Large intestine (tissue), 3 donors: ENCODE measurements at regions not wholly inside any gene's neighbourhood (a gene's known extent, or its start where the extent isn't known, plus 50 kb on each side); places are given as distances from the start of the nearest gene placed in this dataset.
A peak's percentile ranks its signal among the peaks of the same experiment; 100 is the strongest.

Experiments
- DNase-seq, 2 donors: peaks; one replicate each; pipeline versions ENCODE4 v3.0.0 to v3.0.0-alpha.2; 2013
- H3K27ac ChIP-seq: one replicate; pipeline ENCODE4 v1.5.1; 2013; ENCODE audit warnings: low read length
- H3K27me3 ChIP-seq: 2 replicates; pipeline ENCODE4 v1.6.1; 2013; ENCODE audit warnings: low read length; ENCODE audit not compliant: control insufficient read depth, insufficient read depth
- H3K36me3 ChIP-seq: 2 replicates; pipeline ENCODE4 v1.6.1; 2013; ENCODE audit warnings: low read length; ENCODE audit not compliant: control insufficient read depth, insufficient read depth
- H3K4me1 ChIP-seq: one replicate; pipeline ENCODE4 v1.6.1; 2013; ENCODE audit warnings: low read length; ENCODE audit not compliant: control insufficient read depth, insufficient read depth
- H3K4me3 ChIP-seq: one replicate; pipeline ENCODE4 v1.5.1; 2013; ENCODE audit warnings: low read length
- H3K9me3 ChIP-seq: one replicate; pipeline ENCODE4 v1.6.1; 2013; ENCODE audit warnings: mild to moderate bottlenecking, low read depth, low read length, moderate library complexity; ENCODE audit not compliant: control insufficient read depth
- WGBS: methylation state at CpG from one replicate; pipeline ENCODE4 v1.1.5; 2013; ENCODE audit warnings: low lambda C conversion rate; ENCODE audit not compliant: insufficient coverage; 5-methylcytosine and 5-hydroxymethylcytosine counted together

DNA sequence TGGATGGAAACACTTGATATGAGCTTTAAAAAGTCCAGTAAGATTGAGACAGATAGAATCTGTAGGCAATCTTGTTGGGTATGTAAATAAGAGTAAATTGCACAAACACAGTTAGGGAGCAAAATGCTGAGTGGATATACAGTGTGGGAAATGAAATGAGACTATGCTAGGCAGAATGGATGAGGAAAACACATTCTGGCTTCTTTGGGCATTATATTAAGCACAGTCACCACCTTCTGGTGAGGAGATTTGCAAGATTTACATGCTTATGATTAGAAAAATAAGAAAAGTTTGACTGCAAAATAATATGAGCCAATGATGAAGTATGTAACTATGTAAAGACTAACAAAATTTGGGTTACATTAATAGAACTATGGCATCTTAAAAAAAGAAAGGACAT lies 2165.0 kb upstream of the CELF4 start:
- no peaks in the 10 kb centered on the region for H3K36me3 ChIP-seq
- H3K27ac ChIP-seq = no peak overlapping the region
- no peaks in the 10 kb centered on the region for H3K4me1 ChIP-seq
- DNase-seq = no peak
- H3K27me3 ChIP-seq = no peaks in the 10 kb centered on the region
- no peaks in the 10 kb centered on the region for H3K9me3 ChIP-seq
- no peak overlapping the region for H3K4me3 ChIP-seq

- no peaks in the 10 kb centered on the region for H3K36me3 ChIP-seq
- H3K27me3 ChIP-seq = no peaks in the 10 kb centered on the region
- H3K27ac ChIP-seq = no peak overlapping the region
- no peak overlapping the region for H3K4me3 ChIP-seq
- no peak for DNase-seq
- no peaks in the 10 kb centered on the region for H3K4me1 ChIP-seq
- no peaks in the 10 kb centered on the region for H3K9me3 ChIP-seq
These were observed 2159.1 kb upstream of the CELF4 start for GRCh38 chr18:39724652-39725051.

GRCh38 chr18:39721712-39722111 lies 2156.1 kb upstream of the CELF4 start:
- WGBS = 100% methylated on average over 1 of the region's 1 CpG
- Histone ChIP-seq H3K27ac (no peak overlapping the region), H3K36me3 (no peaks in the 10 kb centered on the region), H3K4me3 (no peak overlapping the region), H3K4me1 (no peaks in the 10 kb centered on the region), H3K27me3 (no peaks in the 10 kb centered on the region), H3K9me3 (no peaks in the 10 kb centered on the region)
- no peak for DNase-seq

DNA sequence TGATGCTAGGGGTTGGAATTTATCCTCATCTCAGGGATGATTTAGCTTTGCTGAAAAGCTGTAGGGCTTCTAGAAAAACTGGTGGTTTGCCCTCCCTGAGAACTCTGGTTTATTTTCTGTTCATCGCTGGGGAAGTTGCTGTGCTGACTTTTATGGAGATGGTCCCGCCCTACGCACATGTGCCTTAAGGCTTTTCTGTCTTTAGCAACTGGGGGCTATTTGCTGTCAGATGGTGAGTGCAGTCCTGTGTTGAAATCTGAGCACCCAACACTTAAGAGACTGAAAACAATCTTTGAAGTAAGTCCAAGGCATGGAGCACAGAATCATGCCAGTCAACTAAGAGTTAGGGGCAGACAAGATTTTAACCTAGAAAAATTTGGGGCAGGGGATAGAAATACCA lies 2148.4 kb upstream of the CELF4 start:
- 100% methylated on average over 2 of the region's 3 CpGs for WGBS
- no peaks in the 10 kb centered on the region for H3K4me1 ChIP-seq
- no peaks in the 10 kb centered on the region for H3K36me3 ChIP-seq
- no peak overlapping the region for H3K27ac ChIP-seq
- no peak overlapping the region for H3K4me3 ChIP-seq
- H3K27me3 ChIP-seq = no peaks in the 10 kb centered on the region
- no peaks in the 10 kb centered on the region for H3K9me3 ChIP-seq
- no peak for DNase-seq

- H3K27ac ChIP-seq = no peak overlapping the region
- H3K36me3 ChIP-seq = no peaks in the 10 kb centered on the region
- no peak for DNase-seq
- H3K4me3 ChIP-seq = no peak overlapping the region
- H3K4me1 ChIP-seq = no peaks in the 10 kb centered on the region
- no peaks in the 10 kb centered on the region for H3K27me3 ChIP-seq
- no peaks in the 10 kb centered on the region for H3K9me3 ChIP-seq
These were observed 2146.1 kb upstream of the CELF4 start for GRCh38 chr18:39711701-39712100.

GRCh38 chr18:39705362-39705761 lies 2139.8 kb upstream of the CELF4 start:
- no peaks in the 10 kb centered on the region for H3K27me3 ChIP-seq
- H3K27ac ChIP-seq = no peak overlapping the region
- no peaks in the 10 kb centered on the region for H3K36me3 ChIP-seq
- no peaks in the 10 kb centered on the region for H3K4me1 ChIP-seq
- H3K9me3 ChIP-seq = no peaks in the 10 kb centered on the region
- H3K4me3 ChIP-seq = no peak overlapping the region
- WGBS = no CpG with 5 or more reads among the region's 3 CpGs
- DNase-seq = no peak

- Histone ChIP-seq H3K27ac (no peak overlapping the region), H3K27me3 (no peaks in the 10 kb centered on the region), H3K9me3 (no peaks in the 10 kb centered on the region), H3K4me1 (no peaks in the 10 kb centered on the region), H3K36me3 (no peaks in the 10 kb centered on the region), H3K4me3 (no peak overlapping the region)
- DNase-seq = no peak
- WGBS = no CpG with 5 or more reads among the region's 3 CpGs
These were observed 2137.3 kb upstream of the CELF4 start for GRCh38 chr18:39702888-39703287.

- Histone ChIP-seq H3K9me3 (no peaks in the 10 kb centered on the region), H3K27me3 (no peaks in the 10 kb centered on the region), H3K27ac (no peak overlapping the region), H3K36me3 (no peaks in the 10 kb centered on the region), H3K4me1 (no peaks in the 10 kb centered on the region), H3K4me3 (no peak overlapping the region)
- WGBS = 80% methylated on average over 1 of the region's 2 CpGs
- DNase-seq = peak; percentile 10 to 50
These were observed 2136.2 kb upstream of the CELF4 start for GRCh38 chr18:39701839-39702238.

DNA sequence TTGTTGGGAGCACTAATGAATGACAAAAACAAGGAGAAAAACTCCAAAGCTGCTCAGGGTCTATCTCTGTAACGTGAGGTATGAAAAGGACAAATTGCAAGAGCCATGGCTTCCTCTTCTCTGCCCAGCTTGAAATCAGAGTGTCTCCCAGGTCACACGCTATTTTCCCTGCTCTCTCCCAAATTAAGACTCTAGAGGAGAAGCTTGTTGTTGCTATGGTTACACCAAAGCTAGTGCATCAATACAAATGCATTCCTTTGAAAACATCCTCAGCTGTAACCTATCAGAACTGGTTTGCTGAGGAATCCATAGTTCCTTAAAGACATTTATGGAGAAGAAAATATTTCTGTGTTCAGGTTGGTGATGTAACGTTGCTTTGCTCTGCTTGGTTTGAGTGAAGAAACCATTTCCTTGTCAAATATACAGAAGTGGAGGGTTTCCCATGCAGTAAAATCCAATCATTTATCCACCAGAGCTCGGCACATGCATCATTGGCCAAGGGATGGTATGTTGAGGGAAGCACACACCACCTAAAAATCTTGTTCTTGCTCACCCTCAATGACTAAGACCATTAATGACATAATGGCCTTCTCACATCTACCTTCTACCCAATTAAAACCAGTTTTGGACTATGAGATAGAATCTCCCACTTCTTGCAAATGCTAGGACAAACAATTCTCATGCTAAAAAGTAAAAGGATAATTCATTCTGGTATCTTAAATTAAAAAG lies 2135.6 kb upstream of the CELF4 start:
- Histone ChIP-seq H3K4me1 (no peaks in the 10 kb centered on the region), H3K27ac (no peak overlapping the region), H3K4me3 (no peak overlapping the region), H3K27me3 (no peaks in the 10 kb centered on the region), H3K36me3 (no peaks in the 10 kb centered on the region), H3K9me3 (no peaks in the 10 kb centered on the region)
- no CpG with 5 or more reads among the region's 4 CpGs for WGBS
- no peak for DNase-seq

GRCh38 chr18:39699340-39699964 lies 2133.9 kb upstream of the CELF4 start:
- no peak for DNase-seq
- H3K27ac ChIP-seq = no peak overlapping the region
- no peaks in the 10 kb centered on the region for H3K27me3 ChIP-seq
- 93% methylated on average over 4 of the region's 5 CpGs for WGBS
- H3K9me3 ChIP-seq = no peaks in the 10 kb centered on the region
- H3K4me3 ChIP-seq = no peak overlapping the region
- no peaks in the 10 kb centered on the region for H3K4me1 ChIP-seq
- H3K36me3 ChIP-seq = no peaks in the 10 kb centered on the region

- Histone ChIP-seq H3K4me1 (no peaks in the 10 kb centered on the region), H3K4me3 (no peak overlapping the region), H3K9me3 (no peaks in the 10 kb centered on the region), H3K27me3 (no peaks in the 10 kb centered on the region), H3K27ac (no peak overlapping the region), H3K36me3 (no peaks in the 10 kb centered on the region)
- WGBS = 95% methylated on average over 4 of the region's 4 CpGs
- no peak for DNase-seq
These were observed 2132.8 kb upstream of the CELF4 start for GRCh38 chr18:39698436-39698835.
